Mesendoderm (in vitro differentiated cells): ENCODE measurements at regions not wholly inside any gene's neighbourhood (a gene's known extent, or its start where the extent isn't known, plus 50 kb on each side); places are given as distances from the start of the nearest gene placed in this dataset.

Experiments
- DNase-seq: peaks from one replicate; pipeline ENCODE4 v3.0.0; 2013
- H2AK5ac ChIP-seq: 2 replicates; pipeline ENCODE4 v1.6.1; 2013; ENCODE audit warnings: low read length, inconsistent platforms
- H2BK120ac ChIP-seq: 2 replicates; pipeline ENCODE4 v1.6.1; 2013; ENCODE audit warnings: low read depth, mild to moderate bottlenecking, low read length, moderate library complexity, mixed read lengths
- H2BK15ac ChIP-seq: replicated peaks from 2 replicates; pipeline ENCODE4 v1.6.1; 2013; ENCODE audit warnings: low read depth, mild to moderate bottlenecking, moderate library complexity
- H2BK5ac ChIP-seq: 2 replicates; pipeline ENCODE4 v1.6.1; 2013; ENCODE audit warnings: low read length, inconsistent platforms
- H3K18ac ChIP-seq: 2 replicates; pipeline ENCODE4 v1.6.1; 2013; ENCODE audit warnings: mild to moderate bottlenecking, low read length, mixed read lengths
- H3K23ac ChIP-seq: one replicate; pipeline ENCODE4 v1.6.1; 2013; ENCODE audit warnings: low read length
- H3K27ac ChIP-seq: 2 replicates; pipeline ENCODE4 v1.5.1; 2013; ENCODE audit warnings: low read depth, mild to moderate bottlenecking, inconsistent platforms, low read length, moderate library complexity
- H3K27me3 ChIP-seq: 2 replicates; pipeline ENCODE4 v1.6.1; 2013; ENCODE audit warnings: low read length, control low read depth, mild to moderate bottlenecking, inconsistent platforms; ENCODE audit not compliant: insufficient read depth, poor library complexity
- H3K36me3 ChIP-seq: 2 replicates; pipeline ENCODE4 v1.6.1; 2013; ENCODE audit warnings: low read length, inconsistent platforms; ENCODE audit not compliant: control insufficient read depth, insufficient read depth
- H3K4ac ChIP-seq: one replicate; pipeline ENCODE4 v1.6.1; 2013; ENCODE audit warnings: low read depth, mild to moderate bottlenecking, low read length, moderate library complexity
- H3K4me1 ChIP-seq: 2 replicates; pipeline ENCODE4 v1.6.1; 2013; ENCODE audit warnings: low read depth, low read length, inconsistent platforms; ENCODE audit not compliant: control insufficient read depth
- H3K4me2 ChIP-seq: 2 replicates; pipeline ENCODE4 v1.6.1; 2013; ENCODE audit warnings: low read length
- H3K4me3 ChIP-seq: 2 replicates; pipeline ENCODE4 v1.5.1; 2013; ENCODE audit warnings: mild to moderate bottlenecking, low read length
- H3K56ac ChIP-seq: one replicate; pipeline ENCODE4 v1.6.1; 2013; ENCODE audit warnings: low read length
- H3K79me1 ChIP-seq: 2 replicates; pipeline ENCODE4 v1.6.1; 2013; ENCODE audit warnings: low read length, inconsistent platforms
- H3K79me2 ChIP-seq: 2 replicates; pipeline ENCODE4 v1.6.1; 2013; ENCODE audit warnings: mild to moderate bottlenecking, low read length; ENCODE audit not compliant: control insufficient read depth, insufficient read depth
- H3K9ac ChIP-seq: 2 replicates; pipeline ENCODE4 v1.6.1; 2013; ENCODE audit warnings: low read length, inconsistent platforms
- H4K5ac ChIP-seq: one replicate; pipeline ENCODE4 v1.6.1; 2013; ENCODE audit warnings: low read length
- H4K8ac ChIP-seq: one replicate; pipeline ENCODE4 v1.6.1; 2013; ENCODE audit warnings: low read depth, mild to moderate bottlenecking, control low read depth, low read length, moderate library complexity
- WGBS: extraction: QIAGEN DNeasy Blood & Tissue Kit; methylation state at CpG from one replicate; pipeline ENCODE4 v1.1.7; 2013; ENCODE audit warnings: low lambda C conversion rate, missing lambda C conversion rate; ENCODE audit not compliant: insufficient coverage; ENCODE audit errors: extremely low coverage; 5-methylcytosine and 5-hydroxymethylcytosine counted together

DNA sequence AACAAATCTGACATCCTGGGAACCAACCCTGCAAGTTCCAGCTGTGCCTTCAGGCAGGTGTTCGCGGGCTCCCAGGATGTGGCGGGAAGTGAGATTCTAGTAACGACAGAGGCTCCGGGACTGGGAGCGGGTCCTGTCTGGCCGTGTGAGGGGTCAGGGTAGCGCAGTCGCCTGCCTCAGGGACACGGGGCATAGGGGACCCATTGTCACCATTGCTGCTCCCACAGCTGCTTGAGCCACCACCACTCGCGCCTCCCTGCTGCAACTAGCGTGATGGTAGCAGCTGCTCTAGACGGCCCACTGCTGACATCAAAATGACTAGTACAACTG lies 468.5 kb downstream of the CDH9 start:
- Histone ChIP-seq H3K9ac (no peak overlapping the region), H2BK120ac (no peak overlapping the region), H3K27ac (no peak overlapping the region), H2BK5ac (no peak overlapping the region), H4K5ac (no peak overlapping the region), H3K79me1 (no peaks in the 10 kb centered on the region), H3K18ac (no peak overlapping the region), H3K23ac (no peak overlapping the region), H3K4me3 (no peak overlapping the region), H4K8ac (no peak overlapping the region), H3K4me2 (no peak overlapping the region), H3K4ac (no peak overlapping the region), H3K56ac (no peak overlapping the region), H3K4me1 (no peaks in the 10 kb centered on the region), H3K27me3 (no peaks in the 10 kb centered on the region), H3K36me3 (no peaks in the 10 kb centered on the region), H2AK5ac (no peak overlapping the region), H3K79me2 (no peaks in the 10 kb centered on the region), H2BK15ac (no peak overlapping the region)
- no peak for DNase-seq
- WGBS: no CpG with 5 or more reads among the region's 14 CpGs

- Histone ChIP-seq H3K79me1 (no peaks in the 10 kb centered on the region), H3K4me2 (no peak overlapping the region), H2BK5ac (no peak overlapping the region), H4K5ac (no peak overlapping the region), H2BK120ac (no peak overlapping the region), H3K27me3 (no peaks in the 10 kb centered on the region), H3K23ac (no peak overlapping the region), H3K4me3 (no peak overlapping the region), H3K56ac (no peak overlapping the region), H2AK5ac (no peak overlapping the region), H3K4ac (no peak overlapping the region), H3K9ac (no peak overlapping the region), H3K4me1 (no peaks in the 10 kb centered on the region), H3K18ac (no peak overlapping the region), H3K79me2 (no peaks in the 10 kb centered on the region), H2BK15ac (no peak overlapping the region), H3K27ac (no peak overlapping the region), H3K36me3 (no peaks in the 10 kb centered on the region), H4K8ac (no peak overlapping the region)
- no peak for DNase-seq
- no CpG with 5 or more reads among the region's 26 CpGs for WGBS
These were observed 469.0 kb downstream of the CDH9 start for GRCh38 chr5:26569241-26569928.

DNA sequence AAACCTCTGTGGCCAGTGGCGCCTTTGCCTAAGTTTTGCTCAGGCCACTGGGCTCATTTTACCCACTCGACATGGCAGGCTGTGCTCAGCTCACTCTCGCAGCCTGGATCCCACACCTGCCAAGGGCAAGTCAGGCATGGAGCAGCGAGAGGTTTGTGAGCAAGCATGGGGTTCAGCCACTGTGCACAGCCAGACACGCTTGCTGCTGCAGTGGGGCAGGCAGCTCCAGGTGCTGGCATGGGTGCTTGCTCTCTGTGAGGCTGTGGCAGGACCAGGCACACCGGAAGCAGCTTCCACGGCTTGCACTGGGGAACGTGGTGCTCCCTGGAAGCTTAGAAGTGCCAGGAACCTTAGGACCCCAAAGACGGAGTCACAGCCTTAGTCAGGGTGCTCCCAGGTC lies 470.1 kb downstream of the CDH9 start:
- Histone ChIP-seq H3K4ac (no peak overlapping the region), H3K4me2 (no peak overlapping the region), H3K4me1 (no peaks in the 10 kb centered on the region), H3K23ac (no peak overlapping the region), H2BK5ac (no peak overlapping the region), H3K56ac (no peak overlapping the region), H4K8ac (no peak overlapping the region), H3K27ac (no peak overlapping the region), H3K36me3 (no peaks in the 10 kb centered on the region), H3K18ac (no peak overlapping the region), H2AK5ac (no peak overlapping the region), H3K27me3 (no peaks in the 10 kb centered on the region), H3K79me2 (no peaks in the 10 kb centered on the region), H2BK120ac (no peak overlapping the region), H3K9ac (no peak overlapping the region), H3K4me3 (no peak overlapping the region), H3K79me1 (no peaks in the 10 kb centered on the region), H4K5ac (no peak overlapping the region), H2BK15ac (no peak overlapping the region)
- WGBS: no CpG with 5 or more reads among the region's 9 CpGs
- no peak for DNase-seq

DNA sequence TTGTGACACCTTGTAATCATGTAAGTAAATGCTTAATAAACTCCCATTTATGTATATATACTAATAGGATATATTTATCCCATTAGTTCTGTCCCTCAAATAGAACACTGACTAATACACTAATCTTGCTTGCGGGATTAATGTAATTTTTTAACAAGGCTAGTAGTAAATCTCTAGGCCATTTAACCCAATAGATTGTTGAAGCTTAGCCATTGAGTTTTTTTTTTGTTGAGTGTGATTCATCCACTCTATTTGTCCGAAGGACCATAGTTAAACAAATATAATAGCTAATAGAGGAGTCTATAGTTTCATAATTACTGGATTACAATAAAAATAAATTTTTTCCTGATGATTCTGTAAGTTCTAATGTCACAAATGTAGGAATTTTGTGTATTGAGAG lies 474.4 kb downstream of the CDH9 start:
- Histone ChIP-seq H3K4ac (no peak overlapping the region), H3K18ac (no peak overlapping the region), H3K4me3 (no peak overlapping the region), H2BK120ac (no peak overlapping the region), H2BK15ac (no peak overlapping the region), H3K4me2 (no peak overlapping the region), H2AK5ac (no peak overlapping the region), H3K79me1 (no peaks in the 10 kb centered on the region), H4K5ac (no peak overlapping the region), H3K36me3 (no peaks in the 10 kb centered on the region), H3K27me3 (no peaks in the 10 kb centered on the region), H3K23ac (no peak overlapping the region), H3K79me2 (no peaks in the 10 kb centered on the region), H4K8ac (no peak overlapping the region), H2BK5ac (no peak overlapping the region), H3K9ac (no peak overlapping the region), H3K56ac (no peak overlapping the region), H3K27ac (no peak overlapping the region), H3K4me1 (no peaks in the 10 kb centered on the region)
- WGBS: no CpG with 5 or more reads among the region's 2 CpGs
- no peak for DNase-seq

GRCh38 chr5:26553079-26553478 lies 485.3 kb downstream of the CDH9 start:
- H4K5ac ChIP-seq: no peak overlapping the region
- no peak overlapping the region for H2BK120ac ChIP-seq
- H3K9ac ChIP-seq: no peak overlapping the region
- no peak overlapping the region for H3K4ac ChIP-seq
- H3K27me3 ChIP-seq: no peaks in the 10 kb centered on the region
- no peaks in the 10 kb centered on the region for H3K79me1 ChIP-seq
- no peak for DNase-seq
- no peak overlapping the region for H4K8ac ChIP-seq
- no peaks in the 10 kb centered on the region for H3K36me3 ChIP-seq
- H2BK5ac ChIP-seq: no peak overlapping the region
- no peak overlapping the region for H2BK15ac ChIP-seq
- WGBS: no CpG with 5 or more reads among the region's 2 CpGs
- H3K56ac ChIP-seq: no peak overlapping the region
- no peaks in the 10 kb centered on the region for H3K79me2 ChIP-seq
- no peak overlapping the region for H3K27ac ChIP-seq
- H3K4me1 ChIP-seq: no peaks in the 10 kb centered on the region
- H3K4me3 ChIP-seq: no peak overlapping the region
- no peak overlapping the region for H3K18ac ChIP-seq
- no peak overlapping the region for H3K23ac ChIP-seq
- no peak overlapping the region for H3K4me2 ChIP-seq
- H2AK5ac ChIP-seq: no peak overlapping the region

GRCh38 chr5:26543987-26544386 lies 494.4 kb downstream of the CDH9 start:
- no peak overlapping the region for H4K8ac ChIP-seq
- no peaks in the 10 kb centered on the region for H3K27me3 ChIP-seq
- H3K27ac ChIP-seq: no peak overlapping the region
- H3K56ac ChIP-seq: no peak overlapping the region
- H3K23ac ChIP-seq: no peak overlapping the region
- no peak for DNase-seq
- H3K36me3 ChIP-seq: no peaks in the 10 kb centered on the region
- H4K5ac ChIP-seq: no peak overlapping the region
- H3K4me1 ChIP-seq: no peaks in the 10 kb centered on the region
- H3K79me1 ChIP-seq: no peaks in the 10 kb centered on the region
- H2AK5ac ChIP-seq: no peak overlapping the region
- H3K79me2 ChIP-seq: no peaks in the 10 kb centered on the region
- no peak overlapping the region for H3K4ac ChIP-seq
- H2BK15ac ChIP-seq: no peak overlapping the region
- H3K9ac ChIP-seq: no peak overlapping the region
- H3K4me2 ChIP-seq: no peak overlapping the region
- no peak overlapping the region for H3K18ac ChIP-seq
- no peak overlapping the region for H2BK5ac ChIP-seq
- no CpG with 5 or more reads among the region's 1 CpG for WGBS
- H3K4me3 ChIP-seq: no peak overlapping the region
- no peak overlapping the region for H2BK120ac ChIP-seq
